ENCODE measurements at regions not wholly inside any gene's neighbourhood (a gene's known extent, or its start where the extent isn't known, plus 50 kb on each side); places are given as distances from the start of the nearest gene placed in this dataset.

DNA sequence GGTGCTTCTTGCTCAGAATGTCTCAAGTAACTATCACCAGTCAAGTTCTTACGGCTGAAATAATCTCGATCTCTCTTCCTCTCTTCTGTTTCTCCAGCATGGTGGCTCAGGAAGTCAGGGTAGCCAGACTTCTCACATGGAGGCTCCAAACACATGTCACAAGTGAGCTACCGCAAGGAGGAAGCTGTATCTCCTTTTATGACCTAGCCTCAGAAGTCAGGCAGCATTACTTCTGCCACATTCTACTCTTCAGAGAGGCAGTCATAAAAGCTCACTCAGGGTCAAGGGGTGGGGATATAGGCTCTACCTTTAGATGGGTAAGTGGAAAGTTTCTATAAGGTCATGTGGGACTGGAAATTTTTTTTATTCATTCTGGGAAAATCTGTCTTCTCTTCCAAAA, 86.6 kb upstream of the NEO1 start:
- DNase-seq (ENCODE audit: low read depth), result no peak

DNA sequence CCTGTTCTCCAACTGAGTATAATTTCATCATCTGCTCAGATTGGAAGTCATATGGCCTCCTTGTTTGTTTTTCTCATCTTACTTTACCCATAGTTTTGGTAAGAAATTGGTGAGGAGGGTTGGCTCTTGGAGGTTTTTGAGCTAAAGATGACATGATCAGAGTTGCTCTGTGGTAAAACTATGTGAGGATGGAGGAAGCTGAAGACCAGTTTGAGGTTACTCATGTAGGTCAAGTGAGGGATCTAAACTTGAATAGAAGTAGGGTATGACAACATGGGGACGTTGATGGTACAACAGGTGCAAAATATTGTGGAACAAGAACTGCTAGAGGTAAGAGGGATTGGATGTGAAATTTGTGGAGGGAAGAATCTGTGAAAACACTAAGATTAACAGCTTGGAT, 87.7 kb upstream of the NEO1 start:
- DNase-seq (ENCODE audit: low read depth), result no peak

DNA sequence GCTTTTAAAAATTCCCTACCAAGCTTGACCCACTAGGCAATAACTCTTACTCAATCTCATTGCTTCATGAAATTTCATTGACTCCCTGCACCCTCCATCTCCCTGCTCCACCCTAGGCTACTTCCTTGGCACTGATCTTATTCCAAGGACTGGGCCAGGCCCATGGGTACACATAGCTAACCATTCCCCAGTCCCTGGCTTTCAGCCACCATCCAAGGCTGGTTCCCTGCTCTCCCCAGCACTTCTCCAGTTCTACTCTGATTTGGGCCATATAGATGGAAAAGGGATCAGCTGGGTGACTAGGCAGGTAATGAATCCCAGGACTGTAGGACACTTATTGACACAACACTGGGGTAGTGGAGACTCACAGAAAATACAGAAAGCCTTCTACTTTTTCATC, 88.1 kb upstream of the NEO1 start:
- DNase-seq (ENCODE audit: low read depth), result no peak

DNA sequence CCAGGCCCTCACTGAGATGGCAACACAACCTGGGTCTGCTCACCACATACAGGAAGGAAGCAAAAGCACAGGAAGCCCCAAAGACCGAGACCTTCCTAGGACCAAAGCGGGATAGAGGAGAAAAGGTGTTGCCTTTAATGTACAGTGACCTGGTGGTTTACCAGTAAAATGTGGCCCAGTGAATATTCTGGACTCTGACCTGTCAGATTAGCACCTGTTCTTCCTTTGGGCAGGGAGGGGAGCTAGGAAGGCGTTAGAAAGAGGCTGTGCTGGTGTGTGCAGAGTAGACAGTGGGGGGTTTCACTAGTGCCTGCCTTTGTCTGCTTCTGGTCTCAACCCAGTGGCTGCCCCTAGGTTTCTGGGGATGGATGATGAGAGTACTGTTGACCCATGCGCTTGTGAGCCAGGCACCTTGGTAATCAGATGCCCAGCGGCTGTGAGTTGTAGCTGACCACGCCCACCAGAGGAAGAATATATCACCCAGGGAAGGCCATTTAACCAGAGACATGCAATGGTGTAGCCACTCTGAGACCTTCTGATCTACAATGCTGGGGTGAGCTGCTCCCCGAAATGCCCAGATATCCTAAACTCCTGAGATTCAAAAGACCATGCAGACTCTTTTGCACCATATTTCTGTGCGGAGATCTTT, 90.1 kb upstream of the NEO1 start:
- DNase-seq (ENCODE audit: low read depth), result no peak

DNA sequence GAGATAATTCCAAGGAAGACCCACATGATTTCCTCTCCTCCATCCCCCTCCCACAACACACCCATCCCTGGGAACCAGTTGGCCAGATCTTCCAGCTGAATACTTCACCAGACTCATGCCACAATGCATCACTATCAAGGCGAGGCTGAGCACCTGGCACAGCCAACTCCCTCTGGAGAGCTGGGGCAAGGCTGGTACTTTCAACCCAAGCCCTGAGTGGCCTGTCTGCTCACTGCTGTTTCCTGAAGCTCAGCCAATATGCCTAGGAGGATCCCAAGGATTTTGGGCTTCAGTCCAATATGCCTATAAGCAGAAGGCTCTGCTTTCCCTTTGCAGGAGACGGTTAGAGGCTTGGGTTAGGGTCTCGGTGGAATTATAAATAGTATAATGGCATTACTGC, 90.9 kb upstream of the NEO1 start:
- no peak for DNase-seq (ENCODE audit: low read depth)

DNA sequence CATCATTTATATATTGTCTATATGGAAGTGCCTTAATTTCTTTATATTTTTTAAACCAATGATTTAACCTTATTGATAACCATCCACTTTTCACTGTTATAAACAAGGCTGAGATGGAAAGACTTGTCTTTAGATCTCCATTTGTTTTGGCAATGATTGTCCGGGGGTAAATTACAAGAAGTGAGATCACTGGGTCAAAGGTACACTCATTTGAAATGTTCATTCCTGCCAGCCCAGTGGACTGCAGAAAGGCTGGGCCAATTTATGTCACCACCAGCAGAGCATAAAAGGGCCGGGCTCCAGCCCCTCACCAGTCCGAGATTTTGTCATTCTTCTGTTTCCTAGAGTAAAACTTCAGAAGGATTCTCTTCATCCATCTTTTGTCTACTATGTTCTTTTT, 93.6 kb upstream of the NEO1 start:
- DNase-seq (ENCODE audit: low read depth), result no peak

DNA sequence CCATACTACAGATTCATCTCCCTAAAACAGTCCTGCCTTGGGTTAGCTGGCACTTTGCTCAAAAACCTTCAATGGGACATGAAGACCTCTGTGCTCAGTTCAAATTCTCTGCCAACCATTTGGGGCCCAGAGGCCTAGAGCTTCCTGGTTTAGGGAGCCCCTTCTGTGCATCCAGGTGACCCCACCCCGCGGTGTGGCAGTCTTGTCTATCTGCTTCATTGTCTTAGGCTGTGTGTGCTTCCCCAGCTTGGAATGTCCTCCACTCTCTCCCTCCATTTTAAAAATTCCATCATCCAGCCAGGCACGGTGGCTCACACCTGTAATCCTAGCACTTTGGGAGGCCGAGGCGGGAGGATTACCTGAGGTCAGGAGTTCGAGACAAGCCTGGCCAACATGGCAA, 99.0 kb upstream of the NEO1 start:
- no peak for DNase-seq (ENCODE audit: low read depth)

DNA sequence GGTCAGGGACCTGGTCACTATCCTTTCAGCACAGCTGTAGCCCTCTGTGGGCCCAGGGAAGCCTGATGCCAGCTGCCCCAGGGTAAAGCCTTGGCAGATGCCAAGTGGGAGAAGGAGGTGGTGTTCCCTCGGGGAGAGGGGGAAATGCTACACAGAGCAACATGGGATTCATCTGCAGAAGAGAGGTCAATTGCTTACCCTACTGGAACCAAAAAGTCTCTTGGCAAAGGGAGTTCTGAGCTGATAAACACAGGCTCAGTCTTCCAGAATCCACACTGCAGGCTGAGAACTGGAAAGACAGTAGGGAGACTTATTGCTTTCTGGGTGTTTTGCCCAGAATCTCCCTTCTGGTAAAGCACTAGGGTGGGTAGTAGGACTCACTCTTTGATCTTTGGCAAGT, 100.1 kb upstream of the NEO1 start:
- DNase-seq (ENCODE audit: low read depth), result no peak

DNA sequence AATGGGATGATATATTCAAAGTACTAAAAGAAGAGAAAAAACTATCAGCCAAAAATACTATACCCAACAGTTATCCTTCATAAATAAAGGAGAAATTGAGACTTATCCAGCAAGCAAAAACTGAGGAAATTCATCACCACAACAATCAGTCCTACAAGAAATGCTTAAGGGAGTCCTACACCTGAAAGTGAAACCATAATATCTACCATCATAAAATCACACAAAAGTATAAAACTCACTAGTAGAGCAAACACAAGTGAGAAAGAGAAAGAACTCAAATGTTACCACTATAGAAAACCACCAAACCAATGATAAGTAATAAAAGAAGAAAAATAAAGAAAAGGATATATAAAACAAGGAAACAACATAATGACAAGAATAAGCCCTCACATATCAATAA, 103.6 kb upstream of the NEO1 start:
- no peak for DNase-seq (ENCODE audit: low read depth)

DNA sequence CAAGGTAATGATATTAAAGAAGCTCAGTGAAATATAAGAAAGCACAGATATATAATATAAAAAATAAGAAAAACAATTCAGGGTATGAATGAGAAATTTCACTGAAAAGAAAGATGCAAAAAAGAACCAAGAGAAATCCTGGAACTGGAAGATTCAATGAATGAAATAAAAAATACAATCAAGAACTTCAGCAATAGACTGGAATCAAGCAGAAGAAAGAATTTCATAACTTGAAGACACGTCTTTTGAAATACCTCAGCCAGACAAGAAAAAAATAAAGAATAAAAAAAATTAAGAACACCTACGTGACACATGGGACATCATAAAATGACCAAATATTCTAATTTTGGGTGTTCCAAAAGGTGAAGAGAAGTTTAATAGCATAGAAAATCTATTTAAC, 104.6 kb upstream of the NEO1 start:
- no peak for DNase-seq (ENCODE audit: low read depth)

DNA sequence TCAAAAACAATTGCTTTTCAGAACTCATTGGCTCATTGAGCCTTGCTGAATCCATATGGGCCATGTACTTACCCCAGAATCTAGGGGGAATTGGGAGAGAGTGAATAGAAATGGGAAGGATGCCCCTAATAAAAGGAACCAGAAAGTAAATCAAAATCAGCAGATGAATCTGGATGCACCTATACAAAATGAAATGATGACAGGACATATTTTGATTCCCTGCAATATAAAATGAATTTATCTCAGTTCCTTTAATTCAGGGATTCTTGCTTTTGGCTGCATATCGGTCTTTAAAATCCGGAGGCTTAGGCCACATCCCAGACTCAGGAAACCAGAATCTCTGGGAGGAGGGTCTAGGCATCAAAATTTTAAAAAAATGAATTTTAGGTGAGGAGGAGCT, 107.7 kb upstream of the NEO1 start:
- DNase-seq (ENCODE audit: low read depth), result no peak

DNA sequence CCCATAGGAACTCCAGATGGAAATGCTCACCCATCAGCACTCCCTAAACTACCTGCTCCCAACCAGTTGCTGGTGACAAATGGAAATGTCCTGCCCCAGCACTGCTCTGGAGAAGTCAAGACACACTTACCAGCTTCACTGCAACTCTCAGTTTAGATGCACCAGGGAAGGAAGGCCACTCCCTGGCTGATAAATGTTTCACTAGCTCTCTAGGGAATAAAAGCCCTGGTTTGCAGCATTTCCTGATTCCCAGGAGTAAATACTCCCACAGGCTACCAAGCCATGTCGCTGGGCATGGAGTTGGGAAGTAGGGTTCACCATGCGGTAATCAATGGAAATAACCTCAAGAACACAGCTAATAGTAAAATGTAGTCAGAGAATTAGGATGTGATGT, 112.0 kb upstream of the NEO1 start:
- no peak for DNase-seq (ENCODE audit: low read depth)

DNA sequence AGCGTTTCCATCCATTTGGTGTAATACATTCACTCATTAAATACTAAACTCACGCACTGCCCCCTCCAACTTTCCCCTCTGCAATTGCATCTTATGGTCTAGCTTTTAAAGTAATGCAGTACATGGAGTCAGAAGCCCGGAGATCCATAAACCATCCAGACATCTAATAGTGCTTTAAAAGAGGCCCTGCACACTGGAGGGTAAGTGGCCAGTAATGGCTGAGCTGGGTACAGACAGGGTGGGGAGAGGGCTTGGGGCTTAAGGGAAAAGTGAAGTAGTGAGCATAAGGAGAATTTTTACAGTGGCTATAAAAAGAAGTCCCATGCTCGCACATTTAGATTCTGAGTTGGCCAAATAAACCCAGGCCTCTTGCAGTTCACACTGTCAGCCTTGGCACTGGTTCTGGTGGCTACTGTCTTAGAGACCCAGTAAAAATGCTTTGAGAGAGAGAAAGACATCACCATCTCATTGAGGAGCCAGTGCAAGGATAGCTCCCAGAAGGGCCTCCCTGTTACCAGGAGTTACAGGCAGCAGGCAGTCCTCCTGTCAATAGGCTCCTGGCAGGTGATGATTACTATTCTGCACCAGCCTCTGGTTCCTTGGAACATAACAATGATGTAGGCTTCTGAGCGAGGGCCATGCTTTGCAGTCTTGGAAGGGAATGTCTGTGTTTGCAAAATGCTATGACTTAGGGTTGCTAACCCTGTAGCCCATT, 112.6 kb upstream of the NEO1 start:
- DNase-seq (ENCODE audit: low read depth), result no peak

DNA sequence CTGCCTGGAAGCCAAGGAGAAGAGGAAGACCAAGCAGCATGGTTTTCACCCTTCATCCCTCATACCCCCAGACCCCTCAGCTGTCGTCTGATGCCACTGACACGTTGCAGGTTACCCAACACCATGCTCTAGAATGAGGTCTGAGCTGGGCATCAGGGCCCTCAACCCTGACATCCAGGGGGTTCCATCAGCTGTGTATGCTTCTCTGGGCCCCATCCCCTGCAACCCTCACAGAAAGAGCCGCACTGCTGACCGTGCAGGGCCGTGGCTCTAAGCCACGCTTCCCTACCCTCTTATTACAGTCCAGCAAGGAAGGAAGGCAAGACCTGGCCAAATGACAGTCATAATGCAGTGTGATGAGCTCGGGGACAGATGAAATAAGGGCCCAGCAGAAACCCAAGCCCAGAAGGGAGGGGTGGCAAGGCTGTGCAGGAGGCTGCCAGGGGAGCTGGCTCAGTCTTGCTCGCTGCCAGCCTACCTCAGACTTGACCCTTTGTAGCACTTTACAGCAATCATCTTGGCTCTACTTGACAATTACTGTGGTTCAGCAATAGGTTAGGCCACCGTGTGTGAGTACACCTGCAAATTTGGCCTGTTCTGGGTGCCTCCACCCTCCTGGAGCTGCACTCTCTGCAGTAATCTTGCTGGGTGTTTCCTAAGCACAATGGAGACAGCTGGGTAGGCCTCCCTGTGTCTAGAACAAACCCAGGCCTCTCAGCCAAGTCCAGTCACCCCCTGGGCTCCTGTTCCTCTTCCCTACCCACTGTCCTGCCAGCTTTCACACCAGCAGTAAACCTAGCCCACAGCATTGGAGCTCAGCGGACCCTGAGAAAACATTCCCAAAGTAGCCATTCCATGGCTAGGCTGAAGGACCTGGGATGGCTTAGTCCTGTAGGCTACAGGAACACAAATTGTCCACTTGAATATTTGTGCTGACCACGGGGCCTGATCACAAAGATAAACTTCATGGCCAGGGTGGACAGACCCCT, 115.3 kb upstream of the NEO1 start:
- DNase-seq (ENCODE audit: low read depth), result no peak

DNA sequence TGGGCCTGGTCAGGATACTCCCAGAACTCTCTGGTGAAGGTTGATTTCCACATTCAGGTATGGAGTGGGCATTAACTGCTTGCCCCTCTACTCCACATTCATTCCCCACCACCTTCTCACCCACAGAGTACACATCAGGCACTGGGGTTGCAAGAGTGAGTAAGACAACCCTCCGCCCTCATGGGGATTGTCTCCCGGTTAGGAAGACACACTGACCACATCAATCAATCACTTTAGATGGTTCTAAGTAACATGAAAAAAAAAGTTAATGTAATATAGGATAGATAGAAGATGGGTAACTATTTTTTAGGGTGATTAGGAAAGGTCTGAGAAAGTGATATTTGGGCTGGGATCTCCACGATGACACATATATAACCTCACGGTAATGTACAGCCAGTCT, 116.0 kb upstream of the NEO1 start:
- no peak for DNase-seq (ENCODE audit: low read depth)

DNA sequence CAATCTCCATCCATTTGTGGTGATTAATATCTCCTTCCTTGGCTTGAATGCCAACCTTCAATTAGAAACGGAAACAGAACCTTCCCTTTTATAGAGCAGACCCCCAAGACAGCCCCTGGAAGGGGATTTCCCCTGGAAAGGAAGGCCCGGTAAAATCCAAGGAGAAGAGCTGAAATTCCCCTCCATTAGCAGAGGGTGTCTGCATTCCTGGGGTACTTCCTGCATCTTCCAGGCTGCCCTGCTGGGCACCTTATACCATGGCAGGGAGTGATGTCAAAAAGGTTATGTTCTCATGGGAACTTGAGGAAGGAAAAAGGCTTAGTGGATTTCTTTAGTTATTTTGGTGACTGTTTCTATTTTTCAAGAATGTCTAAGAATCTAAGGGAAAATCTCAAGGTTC, 116.7 kb upstream of the NEO1 start:
- no peak for DNase-seq (ENCODE audit: low read depth)

DNA sequence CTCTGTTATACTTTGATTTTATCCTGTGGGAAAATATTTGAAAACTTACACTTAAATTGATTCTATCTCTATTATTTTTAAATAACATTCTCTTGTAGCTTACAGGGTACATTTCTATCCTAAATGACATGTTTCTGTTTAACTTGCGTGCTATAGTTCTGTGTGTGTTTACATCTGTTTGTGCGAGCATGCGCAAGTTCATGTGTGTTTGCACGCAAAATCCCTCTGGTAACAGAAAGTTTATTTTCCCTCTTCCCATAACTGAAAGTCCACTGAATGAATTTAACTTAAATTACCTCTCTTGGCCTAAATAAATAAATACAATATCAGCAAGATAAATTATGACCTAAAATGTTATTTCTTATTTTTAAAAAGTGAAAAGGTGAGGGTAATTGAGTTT, 117.3 kb upstream of the NEO1 start:
- no peak for DNase-seq (ENCODE audit: low read depth)

DNA sequence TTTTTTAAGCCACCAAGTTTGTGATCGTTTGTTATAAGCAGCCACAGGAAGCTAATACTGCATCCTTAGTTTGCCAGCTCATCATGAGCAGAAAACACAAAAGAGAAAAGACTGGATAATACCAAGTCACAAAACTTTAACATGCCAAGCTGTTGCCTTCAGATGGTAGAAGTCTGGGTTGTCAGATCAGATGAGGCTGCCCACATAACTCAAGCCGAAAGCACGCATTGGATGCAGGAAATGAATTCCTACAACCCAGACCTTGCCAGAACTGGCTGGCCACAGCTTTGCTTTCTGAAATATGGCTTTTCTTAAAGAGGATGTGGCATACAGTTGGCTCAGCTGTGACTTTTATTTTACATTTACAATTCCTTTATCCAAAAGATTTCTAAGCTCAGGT, 118.3 kb upstream of the NEO1 start:
- peak; percentile 35 for DNase-seq (ENCODE audit: low read depth)

DNA sequence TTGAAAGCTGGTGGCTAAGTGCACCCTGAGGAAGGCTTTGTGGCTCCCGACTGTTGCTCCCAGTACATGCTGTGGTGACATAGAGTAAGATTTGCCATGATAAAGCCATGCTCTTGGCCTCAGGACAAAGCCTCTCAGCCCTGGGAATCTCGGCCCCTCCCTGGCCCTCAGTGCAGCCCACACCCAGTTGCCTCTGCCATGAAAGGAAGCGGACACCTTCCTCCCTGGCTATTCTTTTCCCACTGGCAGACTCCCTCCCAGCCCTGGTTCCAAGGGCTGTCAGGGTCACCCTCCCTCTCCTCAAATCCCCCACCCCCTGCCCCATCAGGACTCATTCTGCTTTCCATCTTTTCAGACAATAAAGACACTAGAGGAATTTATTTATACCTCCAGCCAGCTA, 119.8 kb upstream of the NEO1 start:
- DNase-seq (ENCODE audit: low read depth), result no peak

DNA sequence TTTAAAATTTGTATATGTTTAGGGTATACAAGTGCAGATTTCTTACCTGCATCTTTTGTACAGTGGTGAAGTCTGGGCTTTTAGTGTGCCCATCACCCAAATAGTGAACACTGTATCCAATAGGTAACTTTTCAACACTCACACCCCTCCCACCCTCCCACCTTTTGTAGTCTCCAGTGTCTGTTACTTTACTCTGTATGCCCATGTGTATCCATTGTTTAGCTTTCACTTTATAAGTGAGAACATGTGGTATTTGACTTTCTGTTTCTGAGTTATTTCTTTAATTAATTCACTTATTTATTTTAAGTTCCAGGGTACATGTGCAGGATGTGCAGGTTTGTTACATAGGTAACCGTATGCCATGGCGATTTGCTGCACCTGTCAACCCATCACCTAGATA, 124.8 kb upstream of the NEO1 start:
- no peak for DNase-seq (ENCODE audit: low read depth)

DNA sequence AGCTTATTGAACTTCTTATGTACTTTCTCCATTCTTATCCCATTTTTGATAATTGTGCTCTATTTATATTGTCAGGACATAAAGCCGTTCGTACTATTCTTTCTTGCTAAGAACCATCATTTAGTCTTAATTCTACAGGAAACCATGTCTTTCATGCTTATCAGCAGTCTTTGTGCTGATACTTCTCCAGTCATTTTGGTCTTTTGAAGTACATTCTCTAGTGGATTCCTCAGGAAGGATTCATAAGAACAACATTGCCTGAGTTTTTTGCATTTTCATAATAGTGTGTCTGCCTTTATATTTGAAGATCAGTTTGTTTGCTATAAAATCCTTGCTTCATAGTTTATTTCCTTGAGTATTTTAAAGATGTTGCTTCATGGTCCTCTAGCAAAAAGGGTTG, 126.6 kb upstream of the NEO1 start:
- DNase-seq (ENCODE audit: low read depth), result no peak

DNA sequence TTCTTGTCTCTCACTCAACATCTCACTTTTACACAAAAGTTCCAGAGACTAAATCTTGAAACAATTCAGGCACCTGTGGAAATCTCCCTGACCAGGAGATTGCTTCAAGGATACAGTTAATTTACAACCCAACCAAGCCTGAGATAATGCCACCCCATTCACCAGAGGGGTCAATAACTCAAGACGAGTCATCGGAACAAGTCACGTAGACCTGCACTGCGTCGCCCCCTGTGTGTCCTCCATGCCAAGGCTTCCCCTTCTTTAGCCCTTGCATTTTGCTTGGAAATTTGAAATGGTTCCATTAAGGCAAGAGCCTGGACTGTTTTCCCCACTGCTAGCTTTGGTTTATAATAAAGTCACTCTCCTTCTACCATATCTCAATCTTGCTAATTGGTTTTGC, 129.0 kb upstream of the NEO1 start:
- no peak for DNase-seq (ENCODE audit: low read depth)

DNA sequence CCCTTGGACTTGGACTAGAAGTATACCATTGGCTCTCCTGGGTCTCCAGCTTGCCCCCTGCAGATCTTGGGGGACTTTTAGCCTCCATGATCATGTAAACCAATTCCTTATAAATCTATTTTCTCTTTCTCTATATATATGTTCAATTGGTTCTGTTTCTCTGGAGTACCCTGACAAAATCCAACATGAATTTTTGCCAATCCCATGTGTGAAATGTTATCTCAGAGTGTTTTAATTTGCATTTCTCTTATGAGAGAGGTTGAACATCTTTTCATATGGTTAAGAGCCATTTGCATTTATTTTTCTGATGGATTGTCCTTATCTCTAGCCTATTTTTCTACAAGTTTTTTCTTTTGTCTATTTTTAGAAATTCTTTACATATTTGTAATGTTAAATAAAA, 131.7 kb upstream of the NEO1 start:
- DNase-seq (ENCODE audit: low read depth), result no peak

Data from stromal cell of bone marrow (primary cell).